ENCODE measurements at regions not wholly inside any gene's neighbourhood (a gene's known extent, or its start where the extent isn't known, plus 50 kb on each side); places are given as distances from the start of the nearest gene placed in this dataset.

- in situ Hi-C loops (cut with MboI; ENCODE audit: low sequenced_read_pairs, unreplicated experiment), result no loop called here
- DNase-seq (ENCODE audit: low spot score), result no peak
- no peak for TF ChIP-seq CTCF (IDR thresholded peaks at IDR 0.05; ENCODE audit: borderline replicate concordance, control extremely low read depth, extremely low read depth, insufficient read depth, missing control alignments)
Measured at GRCh38 chr10:35927341-35927740, 285.2 kb upstream of the FZD8 start.

- TF ChIP-seq CTCF (IDR thresholded peaks at IDR 0.05; ENCODE audit: borderline replicate concordance, control extremely low read depth, extremely low read depth, insufficient read depth, missing control alignments), result no peak
- in situ Hi-C loops (cut with MboI; ENCODE audit: low sequenced_read_pairs, unreplicated experiment), result no loop called here
- DNase-seq (ENCODE audit: low spot score), result no peak
Measured at GRCh38 chr10:35926846-35927245, 284.8 kb upstream of the FZD8 start.

- no peak for DNase-seq (ENCODE audit: low spot score)
- in situ Hi-C loops (cut with MboI; ENCODE audit: low sequenced_read_pairs, unreplicated experiment), result no loop called here
- TF ChIP-seq CTCF (IDR thresholded peaks at IDR 0.05; ENCODE audit: borderline replicate concordance, control extremely low read depth, extremely low read depth, insufficient read depth, missing control alignments), result no peak
Measured at GRCh38 chr10:35925493-35925892, 283.4 kb upstream of the FZD8 start.

GRCh38 chr10:35924759-35925158, 282.7 kb upstream of the FZD8 start:
- TF ChIP-seq CTCF (IDR thresholded peaks at IDR 0.05; ENCODE audit: borderline replicate concordance, control extremely low read depth, extremely low read depth, insufficient read depth, missing control alignments), result no peak

GRCh38 chr10:35922876-35923600, 280.9 kb upstream of the FZD8 start:
- in situ Hi-C loops (cut with MboI; ENCODE audit: low sequenced_read_pairs, unreplicated experiment), result no loop called here
- TF ChIP-seq CTCF (IDR thresholded peaks at IDR 0.05; ENCODE audit: borderline replicate concordance, control extremely low read depth, extremely low read depth, insufficient read depth, missing control alignments), result no peak
- DNase-seq (ENCODE audit: low spot score), result no peak

More at GRCh38 chr10:35924759-35925158, 282.7 kb upstream of the FZD8 start:
- DNase-seq (ENCODE audit: low spot score), result no peak
- in situ Hi-C loops (cut with MboI; ENCODE audit: low sequenced_read_pairs, unreplicated experiment), result no loop called here

GRCh38 chr10:35921866-35922350, 279.8 kb upstream of the FZD8 start:
- no peak for TF ChIP-seq CTCF (IDR thresholded peaks at IDR 0.05; ENCODE audit: borderline replicate concordance, control extremely low read depth, extremely low read depth, insufficient read depth, missing control alignments)
- in situ Hi-C loops (cut with MboI; ENCODE audit: low sequenced_read_pairs, unreplicated experiment), result no loop called here
- DNase-seq (ENCODE audit: low spot score), result no peak
